CD4-positive, alpha-beta T cell treated with Interleukin-4 for 4 hours (primary cell): ENCODE measurements at regions not wholly inside any gene's neighbourhood (a gene's known extent, or its start where the extent isn't known, plus 50 kb on each side); places are given as distances from the start of the nearest gene placed in this dataset.

Source experiments
- DNase-seq: peaks from one replicate; pipeline ENCODE4 v3.0.0-alpha.2; 2020

- no peak for DNase-seq
These were observed 88.0 kb upstream of the MBIP start for GRCh38 chr14:36408388-36408787.

GRCh38 chr14:36405589-36406274, 85.3 kb upstream of the MBIP start:
- DNase-seq: no peak

- no peak for DNase-seq
These were observed 82.4 kb upstream of the MBIP start for GRCh38 chr14:36402867-36403266.

DNA sequence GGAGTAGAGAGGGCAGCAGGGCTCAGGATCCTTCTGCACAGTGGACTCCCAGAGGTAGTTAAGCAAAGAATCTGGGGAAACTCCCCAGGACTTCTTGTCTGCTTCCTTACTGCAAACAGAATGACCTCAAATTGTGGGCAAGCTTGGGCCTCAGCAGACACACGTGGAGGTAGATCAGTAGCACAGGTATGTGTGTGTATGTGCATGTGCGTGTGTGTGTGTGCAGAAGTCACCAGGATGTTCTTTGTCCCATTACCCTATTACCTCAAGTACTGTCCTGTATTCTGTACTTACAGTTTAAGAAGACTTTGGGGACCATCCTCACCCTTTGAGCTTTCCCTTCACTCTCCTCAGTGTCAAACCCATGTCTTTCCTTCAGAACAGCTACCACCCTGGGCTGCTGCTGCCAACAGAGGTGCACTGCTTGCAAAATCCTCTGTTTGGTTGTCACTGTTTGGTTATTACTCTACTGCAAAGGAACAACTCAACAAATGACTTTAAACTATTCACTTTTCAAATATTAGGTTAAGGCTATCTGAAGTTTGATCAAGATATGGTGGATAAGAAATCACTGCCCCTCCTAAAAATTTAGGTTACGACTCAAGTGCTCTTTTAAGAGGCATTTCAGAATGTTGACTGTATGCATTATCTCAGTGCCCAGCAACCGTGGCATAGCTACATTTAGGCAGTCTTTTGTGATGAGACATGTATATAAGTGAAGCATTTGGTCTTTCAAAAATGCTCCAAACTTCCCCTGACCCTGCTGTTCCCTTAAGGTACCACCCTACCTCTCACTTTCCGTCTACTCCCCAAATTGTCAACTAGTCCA, 78.2 kb upstream of the MBIP start:
- no peak for DNase-seq

DNA sequence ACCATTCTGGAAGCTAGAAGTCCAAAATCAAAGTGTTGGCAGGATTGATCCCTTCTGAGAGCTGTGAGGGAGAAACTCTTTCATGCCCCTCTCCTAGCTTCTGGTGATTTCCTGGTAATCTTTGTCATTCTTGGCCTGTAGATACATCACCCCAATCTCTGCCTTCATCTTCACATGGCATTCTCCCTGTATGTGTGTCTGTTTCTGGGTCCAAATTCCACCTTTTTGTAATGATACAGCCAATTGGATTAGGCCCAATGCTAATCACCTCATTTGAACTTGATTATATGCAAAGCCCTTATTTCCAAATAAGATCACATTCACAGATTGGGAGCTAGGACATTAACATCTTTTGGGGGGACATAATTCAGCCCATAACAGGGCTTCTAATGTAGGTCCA, 76.9 kb upstream of the MBIP start:
- DNase-seq: no peak

GRCh38 chr14:36396798-36397197, 76.4 kb upstream of the MBIP start:
- no peak for DNase-seq

DNA sequence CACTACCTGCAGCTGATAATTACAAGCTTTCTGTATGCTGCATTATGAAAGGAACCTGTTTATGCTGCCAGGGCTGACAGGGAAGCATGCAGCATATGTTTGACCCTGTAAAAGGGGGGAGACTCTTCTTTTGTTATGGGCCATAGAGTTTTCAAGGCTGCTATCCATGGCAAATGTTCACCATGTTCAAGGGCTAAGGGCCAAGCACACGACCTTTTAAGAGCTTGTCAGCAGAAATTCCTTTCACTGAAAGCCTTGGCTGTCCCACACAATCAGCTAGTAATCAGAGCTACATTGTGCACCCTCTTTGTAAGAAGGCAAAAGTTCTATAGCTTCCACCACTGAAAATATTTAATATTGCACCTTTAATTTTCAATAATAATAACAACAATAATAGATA, 74.2 kb upstream of the MBIP start:
- DNase-seq: no peak

DNA sequence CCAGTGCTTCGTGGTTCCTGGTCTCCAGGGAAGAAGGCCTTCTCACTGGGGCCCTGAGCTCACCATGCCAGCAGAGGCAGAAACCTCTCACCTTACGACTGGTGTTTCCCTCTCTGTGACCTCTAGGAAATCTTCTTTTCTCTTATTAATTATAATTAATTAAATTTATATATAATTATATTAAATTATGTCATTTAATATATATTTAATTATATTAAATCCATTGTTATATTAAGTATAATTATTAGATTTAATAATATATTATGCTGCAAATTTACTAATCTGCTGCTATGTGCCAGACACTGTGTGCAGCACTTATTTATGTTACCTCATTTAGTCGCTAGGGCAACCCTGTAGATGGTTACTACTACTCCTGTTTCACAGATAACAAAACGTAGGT, 70.3 kb upstream of the MBIP start:
- DNase-seq: no peak

DNA sequence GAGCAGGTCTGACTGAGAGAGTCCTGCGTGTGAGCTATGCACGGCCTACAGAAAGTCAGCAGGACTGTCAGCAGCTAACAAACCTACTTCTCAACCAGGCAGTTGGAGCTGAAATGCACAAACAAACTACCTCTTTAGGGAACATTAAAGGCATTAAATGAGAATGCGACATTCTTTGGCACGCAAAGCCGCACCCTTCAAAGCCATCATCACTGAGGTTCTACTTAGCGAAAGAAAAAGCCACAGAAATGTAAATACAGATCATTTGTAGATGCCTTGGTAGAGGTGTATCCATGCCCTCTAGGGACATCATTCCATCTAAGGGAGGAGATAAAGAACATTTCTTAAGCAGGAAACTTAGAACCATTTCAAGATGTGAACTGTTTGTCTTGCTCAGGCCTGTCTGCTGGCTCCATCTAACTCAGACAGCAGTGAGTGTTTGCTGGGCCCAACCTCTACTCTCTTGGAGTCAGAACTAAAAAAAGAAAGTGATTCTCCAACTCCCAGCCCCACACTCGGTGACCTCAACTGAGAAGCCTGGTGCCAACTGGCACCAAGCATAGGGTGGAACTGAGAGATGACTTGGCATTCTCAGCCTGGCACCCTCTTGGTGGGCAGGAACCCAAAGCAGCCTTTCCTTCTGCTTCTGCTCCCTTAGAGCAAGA, 63.5 kb upstream of the MBIP start:
- no peak for DNase-seq

- peak; percentile 65 for DNase-seq
These were observed 53.7 kb upstream of the MBIP start for GRCh38 chr14:36373982-36374673.
